CD14-positive monocyte (primary cell): ENCODE measurements at regions not wholly inside any gene's neighbourhood (a gene's known extent, or its start where the extent isn't known, plus 50 kb on each side); places are given as distances from the start of the nearest gene placed in this dataset.

ENCODE experiments used
- DNase-seq, 3 donors: peaks; one replicate each; pipeline ENCODE4 v3.0.0-alpha.2; 2011 to 2022
- H2AFZ ChIP-seq: 2 replicates; pipeline ENCODE4 v1.6.0; 2012; ENCODE audit warnings: mild to moderate bottlenecking, low read depth, low read length, inconsistent platforms; ENCODE audit not compliant: insufficient read depth, poor library complexity, severe bottlenecking
- H3K27ac ChIP-seq, 2 donors: 1 replicate in 1 of 2; 2 replicates in 1 of 2; pipeline ENCODE4 v1.5.1; 2012 to 2013; ENCODE audit warnings: low read length in 2 of 2, control low read depth in 1 of 2, inconsistent platforms in 1 of 2, low read depth in 1 of 2, mild to moderate bottlenecking in 1 of 2
- H3K27me3 ChIP-seq, 2 donors: one replicate each; pipeline versions ENCODE4 v1.6.0 to v1.6.1; 2011 to 2013; ENCODE audit warnings: low read length in 2 of 2; ENCODE audit not compliant: control insufficient read depth in 2 of 2, insufficient read depth in 2 of 2
- H3K36me3 ChIP-seq, 2 donors: replicated peaks in 1 of 2; 1 replicate in 1 of 2; 2 replicates in 1 of 2; pipeline versions ENCODE4 v1.5.1 to v1.6.1; 2012 to 2013; ENCODE audit warnings: low read length in 2 of 2, control low read depth in 1 of 2, inconsistent platforms in 1 of 2, mild to moderate bottlenecking in 1 of 2; ENCODE audit not compliant: insufficient read depth in 2 of 2, control insufficient read depth in 1 of 2
- H3K4me1 ChIP-seq, 2 donors: 1 replicate in 1 of 2; 2 replicates in 1 of 2; pipeline versions ENCODE4 v1.5.1 to v1.6.1; 2012 to 2013; ENCODE audit warnings: low read length in 2 of 2, control low read depth in 1 of 2, inconsistent platforms in 1 of 2, mild to moderate bottlenecking in 1 of 2, moderate library complexity in 1 of 2; ENCODE audit not compliant: insufficient read depth in 2 of 2, control insufficient read depth in 1 of 2
- H3K4me2 ChIP-seq: replicated peaks from 2 replicates; pipeline ENCODE3; 2012; ENCODE audit warnings: low read length, moderate library complexity, mild to moderate bottlenecking; ENCODE audit not compliant: poor library complexity, severe bottlenecking; ENCODE audit errors: extremely low read depth
- H3K4me3 ChIP-seq, 3 experiments: fragments of 200-600 bp in 1 of 3; sonication (generic) in 1 of 3; replicated peaks in 1 of 3; 1 replicate in 2 of 3; 2 replicates in 1 of 3; pipeline ENCODE4 v1.5.1; 2011 to 2013; ENCODE audit warnings: low read length in 3 of 3, mild to moderate bottlenecking in 3 of 3, control low read depth in 2 of 3, low read depth in 2 of 3, inconsistent platforms in 1 of 3, moderate library complexity in 1 of 3
- H3K79me2 ChIP-seq: 2 replicates; pipeline ENCODE4 v1.6.0; 2012; ENCODE audit warnings: mild to moderate bottlenecking, control low read depth, inconsistent platforms, low read length, moderate library complexity; ENCODE audit not compliant: insufficient read depth
- H3K9ac ChIP-seq: 2 replicates; pipeline ENCODE4 v1.6.0; 2017; ENCODE audit warnings: low read length, mild to moderate bottlenecking; ENCODE audit not compliant: insufficient read depth, poor library complexity, severe bottlenecking
- H3K9me3 ChIP-seq, 2 donors: replicated peaks in 1 of 2; 1 replicate in 1 of 2; 2 replicates in 1 of 2; pipeline versions ENCODE4 v1.5.1 to v1.6.1; 2012 to 2013; ENCODE audit warnings: low read length in 2 of 2, control low read depth in 1 of 2; ENCODE audit not compliant: control insufficient read depth in 1 of 2, insufficient read depth in 1 of 2
- H4K20me1 ChIP-seq: 2 replicates; pipeline ENCODE4 v1.6.0; 2012; ENCODE audit warnings: mild to moderate bottlenecking, low read length, control low read depth, moderate library complexity; ENCODE audit not compliant: insufficient read depth
- H3K27ac Mint-ChIP-seq, 7 donors: one replicate each; pipeline ENCODE4 v1.8.0; 2020; ENCODE audit warnings: mild to moderate bottlenecking in 7 of 7, mixed read lengths in 7 of 7, moderate library complexity in 6 of 7, inconsistent platforms in 2 of 7
- H3K27me3 Mint-ChIP-seq, 3 donors: one replicate each; pipeline ENCODE4 v1.8.0; 2021 to 2022; ENCODE audit warnings: low read depth in 3 of 3, mild to moderate bottlenecking in 3 of 3, mixed read lengths in 3 of 3, moderate library complexity in 3 of 3, inconsistent platforms in 1 of 3
- H3K36me3 Mint-ChIP-seq, 2 donors: one replicate each; pipeline ENCODE4 v1.8.0; 2020; ENCODE audit warnings: mixed read lengths in 2 of 2, inconsistent platforms in 1 of 2, mild to moderate bottlenecking in 1 of 2
- H3K4me1 Mint-ChIP-seq: one replicate; pipeline ENCODE4 v1.8.0; 2020; ENCODE audit warnings: mild to moderate bottlenecking, mixed read lengths
- H3K4me3 Mint-ChIP-seq, 2 donors: one replicate each; pipeline ENCODE4 v1.8.0; 2020; ENCODE audit warnings: mild to moderate bottlenecking in 2 of 2, mixed read lengths in 2 of 2, moderate library complexity in 1 of 2
- H3K9me3 Mint-ChIP-seq, 7 donors: one replicate each; pipeline ENCODE4 v1.8.0; 2020 to 2022; ENCODE audit warnings: mixed read lengths in 7 of 7, mild to moderate bottlenecking in 6 of 7, moderate library complexity in 6 of 7, inconsistent platforms in 2 of 7
- WGBS: methylation state at CpG from one replicate; pipeline ENCODE4 v1.1.5; 2013; ENCODE audit warnings: missing lambda C conversion rate; ENCODE audit not compliant: insufficient coverage; 5-methylcytosine and 5-hydroxymethylcytosine counted together
- intact Hi-C, 2 donors: fragments of 100-400 bp; cut with micrococcal nuclease; formaldehyde crosslinking; loops; one replicate each; pipeline versions ENCODE4 v1.15.0 to v1.15.1; 2023
- TF ChIP-seq, protein P1 (sequence below): fragments of 200-600 bp; IDR thresholded peaks from one replicate; pipeline ENCODE4 v1.8.0; 2022; ENCODE audit warnings: antibody characterized with exemption, mild to moderate bottlenecking

- Histone ChIP-seq H4K20me1 (no peaks in the 10 kb centered on the region), H3K27ac (no peak overlapping the region), H3K9me3 (no peaks in the 10 kb centered on the region), H3K36me3 (no peaks in the 10 kb centered on the region), H3K9ac (no peak overlapping the region), H3K4me2 (no peak overlapping the region), H3K27me3 (no peaks in the 10 kb centered on the region), H3K4me3 (no peak overlapping the region), H3K4me1 (no peaks in the 10 kb centered on the region), H2AFZ (no peak overlapping the region), H3K79me2 (no peaks in the 10 kb centered on the region)
- peaks cover 0 to 5% (median 1%) of the 10 kb centered on the region in 7 donors for H3K9me3 Mint-ChIP-seq
- no peaks in the 10 kb centered on the region for H3K36me3 Mint-ChIP-seq
- no peaks in the 10 kb centered on the region for H3K27me3 Mint-ChIP-seq
- no peak overlapping the region for H3K27ac Mint-ChIP-seq
- DNase-seq, result no peak
- H3K4me1 Mint-ChIP-seq, result no peaks in the 10 kb centered on the region
- TF ChIP-seq, protein P1, sequence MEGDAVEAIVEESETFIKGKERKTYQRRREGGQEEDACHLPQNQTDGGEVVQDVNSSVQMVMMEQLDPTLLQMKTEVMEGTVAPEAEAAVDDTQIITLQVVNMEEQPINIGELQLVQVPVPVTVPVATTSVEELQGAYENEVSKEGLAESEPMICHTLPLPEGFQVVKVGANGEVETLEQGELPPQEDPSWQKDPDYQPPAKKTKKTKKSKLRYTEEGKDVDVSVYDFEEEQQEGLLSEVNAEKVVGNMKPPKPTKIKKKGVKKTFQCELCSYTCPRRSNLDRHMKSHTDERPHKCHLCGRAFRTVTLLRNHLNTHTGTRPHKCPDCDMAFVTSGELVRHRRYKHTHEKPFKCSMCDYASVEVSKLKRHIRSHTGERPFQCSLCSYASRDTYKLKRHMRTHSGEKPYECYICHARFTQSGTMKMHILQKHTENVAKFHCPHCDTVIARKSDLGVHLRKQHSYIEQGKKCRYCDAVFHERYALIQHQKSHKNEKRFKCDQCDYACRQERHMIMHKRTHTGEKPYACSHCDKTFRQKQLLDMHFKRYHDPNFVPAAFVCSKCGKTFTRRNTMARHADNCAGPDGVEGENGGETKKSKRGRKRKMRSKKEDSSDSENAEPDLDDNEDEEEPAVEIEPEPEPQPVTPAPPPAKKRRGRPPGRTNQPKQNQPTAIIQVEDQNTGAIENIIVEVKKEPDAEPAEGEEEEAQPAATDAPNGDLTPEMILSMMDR, result no peak
- intact Hi-C loops, result no loop called here
- H3K4me3 Mint-ChIP-seq, result no peak overlapping the region
Observed at GRCh38 chr1:82525378-82525777, 724.6 kb downstream of the ADGRL2 start.

DNA sequence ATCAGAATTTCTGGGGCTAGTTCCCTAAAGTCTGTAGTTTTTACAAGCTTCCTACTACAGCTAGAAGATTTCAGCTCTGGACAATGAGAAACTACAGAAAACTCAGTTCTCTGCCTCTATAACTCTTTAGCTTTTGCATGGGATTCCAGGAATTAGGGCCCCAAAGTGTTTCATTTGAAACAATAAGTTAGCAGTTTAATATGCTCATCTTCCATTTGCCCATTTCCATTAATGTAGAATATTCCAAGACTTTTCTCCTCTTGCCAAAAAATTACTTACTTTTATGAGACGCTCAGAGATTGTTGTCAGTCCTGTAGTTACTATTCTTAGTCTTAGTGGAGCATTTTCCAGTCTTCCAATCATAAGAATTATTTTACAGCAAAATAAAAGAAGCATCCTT, 719.9 kb downstream of the ADGRL2 start:
- Histone ChIP-seq H3K79me2 (no peaks in the 10 kb centered on the region), H3K4me3 (no peak overlapping the region), H3K27me3 (no peaks in the 10 kb centered on the region), H3K4me1 (no peaks in the 10 kb centered on the region), H2AFZ (no peak overlapping the region), H3K36me3 (no peaks in the 10 kb centered on the region), H4K20me1 (no peaks in the 10 kb centered on the region), H3K4me2 (no peak overlapping the region), H3K27ac (no peak overlapping the region), H3K9ac (no peak overlapping the region), H3K9me3 (no peaks in the 10 kb centered on the region)
- no peak overlapping the region for H3K27ac Mint-ChIP-seq
- no peaks in the 10 kb centered on the region for H3K36me3 Mint-ChIP-seq
- H3K9me3 Mint-ChIP-seq, result no peaks in the 10 kb centered on the region
- DNase-seq, result no peak
- TF ChIP-seq, protein P1, result no peak
- H3K4me3 Mint-ChIP-seq, result no peak overlapping the region
- intact Hi-C loops, result no loop called here
- no CpG with 5 or more reads among the region's 1 CpG for WGBS
- H3K27me3 Mint-ChIP-seq, result peaks cover 0 to 5% (median 0%) of the 10 kb centered on the region in 3 donors
- H3K4me1 Mint-ChIP-seq, result no peaks in the 10 kb centered on the region
